GM18867 (cell line): ENCODE measurements at regions not wholly inside any gene's neighbourhood (a gene's known extent, or its start where the extent isn't known, plus 50 kb on each side); places are given as distances from the start of the nearest gene placed in this dataset.
"Not testable (repeated sequence)": the region's sequence is repeated elsewhere in the genome, so short reads cannot be mapped to it uniquely, and the experiment has no call there.

Experiments
- ATAC-seq: cut with Tn5 transposase; IDR thresholded peaks from one replicate; pipeline ENCODE4 v1.9.1; 2021; ENCODE audit warnings: mild to moderate bottlenecking, moderate library complexity; ENCODE audit not compliant: unreplicated experiment

DNA sequence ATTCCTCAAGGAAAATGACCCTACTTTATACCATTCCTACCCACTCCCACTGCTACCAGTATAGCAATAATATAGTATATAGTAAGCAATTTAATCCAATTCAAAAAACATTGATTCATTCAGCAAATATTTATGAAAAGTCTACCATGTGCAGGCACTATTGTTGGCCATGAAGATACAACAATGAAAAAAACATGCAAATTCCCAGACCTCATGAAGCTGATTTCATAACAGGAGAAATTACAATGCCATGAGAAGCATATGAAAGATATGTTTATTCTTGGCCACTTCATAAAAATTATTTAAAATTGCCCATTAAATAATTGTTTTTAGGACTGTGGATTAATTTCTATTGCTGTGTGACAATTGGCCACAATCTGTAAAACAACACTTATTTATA, 315.8 kb upstream of the COL8A1 start:
- ATAC-seq = no peak

GRCh38 chr3:99321261-99321660, 317.1 kb upstream of the COL8A1 start:
- no peak for ATAC-seq

DNA sequence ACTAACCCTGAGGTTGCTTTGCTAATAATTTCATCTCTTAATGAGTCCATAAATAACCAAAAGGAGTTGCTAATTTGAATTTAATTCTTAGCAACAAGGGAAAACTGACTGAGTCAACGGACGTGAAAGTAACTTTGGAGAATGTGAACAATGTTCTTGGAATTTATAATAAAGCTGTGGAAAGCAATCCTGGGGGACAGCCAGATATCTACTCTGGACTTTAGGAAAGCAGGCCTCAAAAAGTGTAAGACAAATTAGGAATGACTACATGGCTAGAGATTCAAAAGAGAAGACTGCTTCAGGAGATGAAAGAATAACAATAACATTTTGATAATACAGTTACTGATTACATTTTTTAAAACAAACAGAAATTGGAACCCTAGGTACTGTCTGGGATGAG, 318.4 kb upstream of the COL8A1 start:
- no peak for ATAC-seq

- ATAC-seq = no peak
Measured at GRCh38 chr3:99319450-99319849, 318.9 kb upstream of the COL8A1 start.

DNA sequence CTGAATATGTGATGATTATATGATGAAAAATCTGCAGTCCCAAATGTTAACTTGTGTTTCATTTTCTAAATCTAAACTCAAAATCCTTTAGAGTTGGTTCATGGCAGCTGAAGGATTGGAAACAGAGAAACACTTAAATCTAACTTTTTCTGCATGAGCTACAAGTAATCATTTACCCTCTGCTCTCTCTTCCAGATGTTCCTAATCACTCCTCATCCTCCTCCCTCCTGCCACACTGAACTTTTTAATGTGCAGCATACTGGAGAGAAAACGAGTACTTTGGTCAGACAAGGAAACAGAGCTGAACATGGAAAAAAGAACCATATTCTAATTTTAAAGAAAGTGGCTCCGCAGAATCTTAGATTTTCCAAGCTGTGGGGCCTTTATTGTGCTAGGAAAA, 321.2 kb upstream of the COL8A1 start:
- no peak for ATAC-seq

DNA sequence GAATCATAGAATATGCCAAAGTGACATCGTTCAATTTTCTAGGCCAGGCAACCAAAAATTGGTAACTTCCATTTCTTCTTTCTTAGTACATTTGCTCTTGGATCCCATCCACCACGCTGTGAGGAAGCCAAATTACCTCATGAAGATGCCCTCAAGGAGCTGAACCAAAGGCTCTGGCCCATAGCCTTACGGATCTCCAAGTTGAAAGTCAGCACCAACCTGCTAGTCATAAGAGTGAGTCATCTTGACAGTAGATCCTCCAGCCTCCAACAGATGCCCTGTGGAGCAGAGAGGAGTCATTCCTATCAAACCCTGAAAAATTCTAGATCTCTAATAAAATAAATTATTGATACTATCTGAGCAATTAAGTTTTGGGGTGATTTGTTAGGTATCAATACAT, 322.5 kb upstream of the COL8A1 start:
- no peak for ATAC-seq

DNA sequence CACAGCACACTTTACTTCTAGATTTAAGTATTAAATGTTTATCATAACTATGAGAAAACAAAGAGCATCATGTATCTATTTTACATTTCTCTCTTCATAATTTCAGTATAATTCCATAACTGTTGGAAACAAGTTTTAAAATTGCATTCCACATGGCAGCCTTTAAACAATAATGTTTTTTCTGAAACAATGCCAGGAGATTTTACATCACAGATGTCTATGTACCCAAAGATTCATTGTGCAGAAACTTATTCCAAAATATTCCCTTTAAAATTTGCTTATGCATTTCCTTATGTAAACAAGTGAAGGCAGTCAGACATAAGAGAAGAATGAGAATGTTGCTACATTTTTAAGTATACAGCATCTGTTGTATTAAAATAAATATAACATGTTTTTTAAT, 324.9 kb upstream of the COL8A1 start:
- ATAC-seq = no peak

GRCh38 chr3:99298661-99299060, 339.7 kb upstream of the COL8A1 start:
- no peak for ATAC-seq

- ATAC-seq = no peak
Measured at GRCh38 chr3:99295836-99296235, 342.6 kb upstream of the COL8A1 start.

DNA sequence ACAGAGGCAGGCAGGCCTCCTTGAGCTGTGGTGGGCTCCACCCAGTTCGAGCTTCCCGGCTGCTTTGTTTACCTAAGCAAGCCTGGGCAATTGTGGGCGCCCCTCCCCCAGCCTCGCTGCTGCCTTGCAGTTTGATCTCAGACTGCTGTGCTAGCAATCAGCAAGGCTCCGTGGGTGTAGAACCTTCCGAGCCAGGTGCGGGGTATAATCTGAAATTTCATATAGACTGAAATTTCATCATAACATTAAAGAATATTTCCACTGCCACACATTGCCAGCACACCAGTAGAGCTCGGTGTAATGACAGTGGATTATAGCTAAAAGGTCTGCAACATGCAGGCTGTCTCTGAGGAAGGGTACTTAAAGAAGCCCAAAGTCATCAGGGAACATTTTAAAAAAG, 344.3 kb upstream of the COL8A1 start:
- not testable (repeated sequence) for ATAC-seq

- no peak for ATAC-seq
Measured at GRCh38 chr3:99287876-99288275, 350.5 kb upstream of the COL8A1 start.

DNA sequence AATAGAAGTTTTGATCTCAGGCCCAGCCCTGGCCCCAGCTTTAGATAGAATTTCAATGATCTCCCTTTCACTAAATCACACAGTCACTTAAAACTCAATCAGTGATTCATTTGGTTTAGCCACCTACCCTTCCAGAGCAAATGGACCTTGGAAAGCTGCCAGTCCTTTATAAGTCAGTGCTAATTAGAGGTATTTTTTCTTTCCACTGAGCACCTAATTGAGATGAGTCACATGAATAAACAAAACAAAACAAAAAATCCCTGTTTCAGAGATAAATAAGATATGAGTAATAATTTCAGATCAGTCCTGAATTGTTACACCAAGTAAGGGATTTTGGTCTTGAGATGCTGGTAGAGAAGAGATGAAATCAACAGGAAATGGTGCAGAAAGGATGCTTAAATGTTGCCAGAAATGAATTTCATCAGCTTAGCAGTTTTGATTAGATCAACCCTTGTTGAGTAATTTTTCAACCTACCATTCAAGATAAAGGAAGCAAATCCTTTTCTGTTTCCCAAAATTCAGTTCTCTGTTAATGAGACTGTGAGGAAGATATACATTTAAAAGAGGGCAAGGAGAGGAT, 352.0 kb upstream of the COL8A1 start:
- no peak for ATAC-seq

DNA sequence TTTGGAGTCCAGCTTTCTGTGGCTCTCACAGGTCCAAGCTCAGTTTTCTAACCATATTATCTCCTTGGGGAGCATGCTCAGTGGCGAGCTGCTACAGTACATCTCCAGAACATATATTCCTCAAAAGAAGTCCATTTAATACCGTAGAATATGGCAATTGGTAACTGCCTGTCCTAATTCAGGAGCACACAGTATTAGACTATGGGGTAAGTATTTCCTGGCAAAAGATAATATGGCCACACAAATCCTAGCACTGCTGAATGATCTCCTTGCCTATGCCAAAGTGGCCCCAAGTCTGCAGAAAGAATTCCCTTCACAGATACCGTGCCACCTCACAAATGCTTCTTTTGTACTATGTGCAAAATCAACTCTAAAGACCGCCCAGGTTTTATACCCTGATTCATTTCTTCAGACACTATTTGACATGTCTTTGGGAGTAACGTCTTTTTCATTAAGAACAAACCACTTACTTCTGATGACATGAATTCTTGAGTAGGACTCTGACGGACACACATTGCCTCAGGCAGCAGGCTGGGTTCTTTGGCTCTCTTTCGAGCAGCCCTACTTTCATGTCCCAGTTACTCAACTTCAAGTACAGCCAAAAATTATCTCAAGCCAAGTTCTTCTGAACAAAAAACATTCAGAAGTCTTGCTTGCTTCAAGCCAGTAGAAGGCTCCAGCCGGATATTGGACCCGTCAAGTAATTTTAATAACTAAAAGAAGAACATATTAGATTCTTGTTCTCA, 368.3 kb upstream of the DCBLD2 start:
- no peak for ATAC-seq

DNA sequence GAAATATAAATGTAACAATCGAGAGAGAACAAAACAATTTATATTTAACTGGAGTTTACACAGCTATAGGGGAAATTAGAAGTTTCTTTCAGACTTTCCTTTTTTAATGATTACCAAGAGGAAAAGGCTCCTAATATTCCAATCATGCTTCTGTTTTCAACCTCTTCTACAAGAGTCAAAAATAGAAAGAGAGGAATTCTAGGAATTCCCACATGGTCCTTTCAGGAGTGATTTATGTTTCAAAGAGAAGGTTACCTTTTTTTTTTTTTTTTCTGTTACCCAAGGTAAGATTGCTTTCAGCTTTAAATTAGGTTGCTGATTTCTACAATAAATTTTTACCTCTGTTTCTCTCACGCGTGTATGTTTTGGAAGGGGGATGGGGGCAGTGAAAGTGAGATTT, 355.3 kb upstream of the DCBLD2 start:
- no peak for ATAC-seq

GRCh38 chr3:99253963-99254355, 352.5 kb upstream of the DCBLD2 start:
- ATAC-seq = no peak

DNA sequence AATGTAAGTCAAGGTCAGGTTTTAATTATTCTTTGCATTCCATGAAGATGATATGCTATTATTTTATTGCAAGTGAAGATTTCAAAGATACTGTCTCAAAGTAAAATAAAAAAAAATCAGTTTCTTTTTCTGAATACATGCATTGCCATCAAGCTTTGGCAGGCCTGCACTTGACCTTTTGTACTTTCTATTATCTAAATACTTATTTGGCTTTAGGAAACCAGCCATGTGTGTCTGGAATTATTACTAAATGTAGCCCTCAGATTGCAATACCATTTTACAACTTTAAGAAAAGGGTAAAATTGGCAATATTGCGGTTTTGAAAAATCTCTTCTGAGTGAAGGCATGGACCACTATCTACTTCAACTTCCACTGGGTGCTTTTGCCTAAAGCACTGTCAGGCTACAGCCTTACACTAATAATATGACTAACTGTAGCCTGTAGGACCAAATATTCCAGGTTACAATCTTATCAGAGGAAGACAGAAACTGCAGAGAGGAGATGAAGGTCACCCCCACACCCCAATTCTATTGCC, 349.4 kb upstream of the DCBLD2 start:
- ATAC-seq = no peak

- ATAC-seq = no peak
Measured at GRCh38 chr3:99250272-99250671, 348.8 kb upstream of the DCBLD2 start.

DNA sequence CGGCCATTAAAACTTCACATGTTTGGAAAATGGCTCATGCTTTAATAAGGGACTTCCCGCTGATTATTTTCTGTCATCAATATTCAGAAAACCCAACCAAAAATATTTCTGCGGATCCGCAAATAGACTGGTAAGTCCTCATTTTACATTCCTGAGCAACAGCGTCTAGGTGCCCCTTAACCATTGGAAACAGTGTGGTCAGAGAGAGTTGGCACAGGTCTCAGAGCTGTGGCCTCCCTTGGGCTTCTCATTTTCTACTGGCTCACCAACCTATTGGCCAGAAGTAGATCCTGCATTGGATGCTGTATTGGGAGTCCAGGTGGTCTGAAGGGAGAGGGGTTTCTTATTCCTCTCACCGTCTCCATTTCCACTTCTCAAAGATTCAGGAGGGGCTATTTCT, 348.1 kb upstream of the DCBLD2 start:
- no peak for ATAC-seq

GRCh38 chr3:99248913-99249312, 347.4 kb upstream of the DCBLD2 start:
- no peak for ATAC-seq

DNA sequence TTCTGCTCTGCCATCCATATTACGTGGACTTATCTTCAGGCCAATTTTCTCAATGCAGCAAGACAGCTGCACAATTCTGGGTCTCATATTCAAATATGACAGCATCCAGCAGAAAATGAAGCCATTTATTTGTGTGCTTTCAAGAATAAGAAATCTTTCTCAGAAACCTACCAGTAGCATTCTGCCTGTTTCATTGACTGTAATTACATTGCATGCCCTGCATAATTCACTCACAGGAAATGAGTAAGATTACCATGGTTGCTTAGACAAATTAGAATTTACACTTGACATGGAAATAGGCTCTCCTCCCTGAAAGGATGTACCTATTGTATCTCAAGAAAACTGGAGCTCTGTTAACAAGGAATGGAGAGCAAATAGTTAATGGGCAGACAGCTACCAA, 346.6 kb upstream of the DCBLD2 start:
- ATAC-seq = no peak

- no peak for ATAC-seq
Measured at GRCh38 chr3:99246010-99246654, 344.6 kb upstream of the DCBLD2 start.

- ATAC-seq = no peak
Measured at GRCh38 chr3:99242271-99242670, 340.8 kb upstream of the DCBLD2 start.
